Progenitor cell of endocrine pancreas (in vitro differentiated cells): ENCODE measurements at regions not wholly inside any gene's neighbourhood (a gene's known extent, or its start where the extent isn't known, plus 50 kb on each side); places are given as distances from the start of the nearest gene placed in this dataset.

Experiments
- DNase-seq: peaks from one replicate; pipeline ENCODE4 v3.0.0; 2021; ENCODE audit warnings: low spot score; ENCODE audit not compliant: unreplicated experiment
- H3K27ac Mint-ChIP-seq: 2 replicates; pipeline ENCODE4 v1.8.0; 2021; ENCODE audit warnings: mild to moderate bottlenecking, moderate library complexity, mixed read lengths
- H3K27me3 Mint-ChIP-seq: 2 replicates; pipeline ENCODE4 v1.8.0; 2021; ENCODE audit warnings: mixed read lengths
- H3K36me3 Mint-ChIP-seq: 2 replicates; pipeline ENCODE4 v1.8.0; 2022; ENCODE audit warnings: mixed read lengths; ENCODE audit not compliant: insufficient read depth
- H3K4me1 Mint-ChIP-seq: 2 replicates; pipeline ENCODE4 v1.8.0; 2021; ENCODE audit warnings: low read depth, mixed read lengths
- H3K4me3 Mint-ChIP-seq: 2 replicates; pipeline ENCODE4 v1.8.0; 2021; ENCODE audit warnings: low read depth, mild to moderate bottlenecking, moderate library complexity, mixed read lengths
- H3K9me3 Mint-ChIP-seq: 2 replicates; pipeline ENCODE4 v1.8.0; 2021; ENCODE audit warnings: low read depth, mixed read lengths
- CTCF ChIP-seq: fragments of 200-600 bp; sonication (generic); IDR thresholded peaks from one replicate; pipeline ENCODE4 v1.5.0; 2021; ENCODE audit warnings: antibody characterized with exemption, mild to moderate bottlenecking; ENCODE audit not compliant: unreplicated experiment

GRCh38 chrX:150152036-150152435 is 211.1 kb upstream of the MAMLD1 start:
- Mint-ChIP-seq H3K27me3 (no peaks in the 10 kb centered on the region), H3K9me3 (peaks cover 5% of the 10 kb centered on the region), H3K4me1 (no peaks in the 10 kb centered on the region), H3K4me3 (no peak overlapping the region), H3K27ac (no peak overlapping the region), H3K36me3 (no peaks in the 10 kb centered on the region)
- TF ChIP-seq CTCF, result no peak
- no peak for DNase-seq

GRCh38 chrX:150152546-150152945 is 210.6 kb upstream of the MAMLD1 start:
- H3K9me3 Mint-ChIP-seq, result peaks cover 5% of the 10 kb centered on the region
- no peak for TF ChIP-seq CTCF

GRCh38 chrX:150155436-150156035 is 207.6 kb upstream of the MAMLD1 start:
- H3K36me3 Mint-ChIP-seq, result no peaks in the 10 kb centered on the region
- no peak for DNase-seq
- no peaks in the 10 kb centered on the region for H3K27me3 Mint-ChIP-seq
- H3K4me3 Mint-ChIP-seq, result no peak overlapping the region
- peaks cover 9% of the 10 kb centered on the region for H3K9me3 Mint-ChIP-seq
- H3K4me1 Mint-ChIP-seq, result peaks cover 3% of the 10 kb centered on the region
- TF ChIP-seq CTCF, result no peak
- no peak overlapping the region for H3K27ac Mint-ChIP-seq

More at GRCh38 chrX:150152546-150152945, 210.6 kb upstream of the MAMLD1 start:
- H3K4me3 Mint-ChIP-seq, result no peak overlapping the region
- H3K4me1 Mint-ChIP-seq, result peaks cover 2% of the 10 kb centered on the region
- no peak for DNase-seq
- H3K27ac Mint-ChIP-seq, result no peak overlapping the region
- H3K27me3 Mint-ChIP-seq, result no peaks in the 10 kb centered on the region
- H3K36me3 Mint-ChIP-seq, result no peaks in the 10 kb centered on the region

GRCh38 chrX:150156615-150157014 is 206.5 kb upstream of the MAMLD1 start:
- Mint-ChIP-seq H3K4me3 (no peak overlapping the region), H3K27ac (no peak overlapping the region), H3K36me3 (no peaks in the 10 kb centered on the region), H3K4me1 (peaks cover 3% of the 10 kb centered on the region), H3K9me3 (peaks cover 9% of the 10 kb centered on the region), H3K27me3 (no peaks in the 10 kb centered on the region)
- DNase-seq, result no peak
- no peak for TF ChIP-seq CTCF

- H3K4me1 Mint-ChIP-seq, result peaks cover 3% of the 10 kb centered on the region
- no peak overlapping the region for H3K4me3 Mint-ChIP-seq
- DNase-seq, result no peak
- TF ChIP-seq CTCF, result no peak
- no peak overlapping the region for H3K27ac Mint-ChIP-seq
- no peaks in the 10 kb centered on the region for H3K27me3 Mint-ChIP-seq
- no peaks in the 10 kb centered on the region for H3K36me3 Mint-ChIP-seq
- H3K9me3 Mint-ChIP-seq, result peaks cover 14% of the 10 kb centered on the region
Measured at GRCh38 chrX:150157291-150157690, 205.8 kb upstream of the MAMLD1 start.
